ENCODE measurements at regions not wholly inside any gene's neighbourhood (a gene's known extent, or its start where the extent isn't known, plus 50 kb on each side); places are given as distances from the start of the nearest gene placed in this dataset.

GRCh38 chr2:62296832-62297623 is 101.1 kb downstream of the B3GNT2 start (continued):
- TF ChIP-seq NFATC3 (IDR thresholded peaks at IDR 0.05) (no peak), ZNF778 (CRISPR knock-in tag; IDR thresholded peaks at IDR 0.05) (no peak), KAT7 (CRISPR knock-in tag; IDR thresholded peaks at IDR 0.05; ENCODE audit: borderline replicate concordance) (no peak), PBX2 (CRISPR knock-in tag; IDR thresholded peaks at IDR 0.05; ENCODE audit: low read depth) (no peak), PBX2 (tag; conservative IDR thresholded peaks at IDR 0.05; ENCODE audit: low read depth) (peak; percentile 78), ZNF551 (CRISPR knock-in tag; IDR thresholded peaks at IDR 0.05) (no peak), DACH1 (IDR thresholded peaks at IDR 0.05; ENCODE audit: partially characterized antibody) (no peak), CREB3 (tag; conservative IDR thresholded peaks at IDR 0.05; ENCODE audit: low read depth) (0 out of 2 replicates have a peak, but pooled peaks have one; percentile 13), THRB (CRISPR knock-in tag; conservative IDR thresholded peaks at IDR 0.05) (no peak), ZNF124 (CRISPR knock-in tag; IDR thresholded peaks at IDR 0.05) (no peak), SETDB1 (IDR thresholded peaks at IDR 0.05; ENCODE audit: low read length) (no peak), HDAC3 (IDR thresholded peaks at IDR 0.05; ENCODE audit: borderline replicate concordance, partially characterized antibody) (peak; percentile 47), ZBTB7A (IDR thresholded peaks at IDR 0.05; ENCODE audit: borderline replicate concordance, control insufficient read depth, low read depth, low read length) (peak; percentile 23; the same call in 1 of the 2 replicates), TOE1 (IDR thresholded peaks at IDR 0.05; ENCODE audit: borderline replicate concordance) (0 out of 2 replicates have a peak, but pooled peaks have one; percentile 15), TOE1 (CRISPR knock-in tag; IDR thresholded peaks at IDR 0.05; ENCODE audit: borderline replicate concordance, low read depth) (no peak), FOXA3 (CRISPR knock-in tag; conservative IDR thresholded peaks at IDR 0.05 in 1 of 2, IDR thresholded peaks at IDR 0.05 in 1 of 2) (peak in 1 of 2 experiments; percentile 42; a peak in 1 of 4 replicates), NFE2 (IDR thresholded peaks at IDR 0.05; ENCODE audit: low read depth) (no peak), JUND (IDR thresholded peaks at IDR 0.05; ENCODE audit: borderline replicate concordance, low read depth, low read length) (no peak), JUND (tag; IDR thresholded peaks at IDR 0.05; ENCODE audit: borderline replicate concordance, low read depth, low read length) (no peak; the same call in 1 of the 3 replicates)
- TF ChIP-seq, protein P1, sequence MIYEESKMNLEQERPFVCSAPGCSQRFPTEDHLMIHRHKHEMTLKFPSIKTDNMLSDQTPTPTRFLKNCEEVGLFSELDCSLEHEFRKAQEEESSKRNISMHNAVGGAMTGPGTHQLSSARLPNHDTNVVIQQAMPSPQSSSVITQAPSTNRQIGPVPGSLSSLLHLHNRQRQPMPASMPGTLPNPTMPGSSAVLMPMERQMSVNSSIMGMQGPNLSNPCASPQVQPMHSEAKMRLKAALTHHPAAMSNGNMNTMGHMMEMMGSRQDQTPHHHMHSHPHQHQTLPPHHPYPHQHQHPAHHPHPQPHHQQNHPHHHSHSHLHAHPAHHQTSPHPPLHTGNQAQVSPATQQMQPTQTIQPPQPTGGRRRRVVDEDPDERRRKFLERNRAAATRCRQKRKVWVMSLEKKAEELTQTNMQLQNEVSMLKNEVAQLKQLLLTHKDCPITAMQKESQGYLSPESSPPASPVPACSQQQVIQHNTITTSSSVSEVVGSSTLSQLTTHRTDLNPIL (CRISPR knock-in tag; IDR thresholded peaks at IDR 0.05): no peak
